HG02981 (cell line): ENCODE measurements at regions not wholly inside any gene's neighbourhood (a gene's known extent, or its start where the extent isn't known, plus 50 kb on each side); places are given as distances from the start of the nearest gene placed in this dataset.
"Not testable (repeated sequence)": the region's sequence is repeated elsewhere in the genome, so short reads cannot be mapped to it uniquely, and the experiment has no call there.

Experiments used
- ATAC-seq: cut with Tn5 transposase; IDR thresholded peaks from one replicate; pipeline ENCODE4 v1.9.1; 2021; ENCODE audit warnings: mild to moderate bottlenecking, moderate library complexity; ENCODE audit not compliant: unreplicated experiment

DNA sequence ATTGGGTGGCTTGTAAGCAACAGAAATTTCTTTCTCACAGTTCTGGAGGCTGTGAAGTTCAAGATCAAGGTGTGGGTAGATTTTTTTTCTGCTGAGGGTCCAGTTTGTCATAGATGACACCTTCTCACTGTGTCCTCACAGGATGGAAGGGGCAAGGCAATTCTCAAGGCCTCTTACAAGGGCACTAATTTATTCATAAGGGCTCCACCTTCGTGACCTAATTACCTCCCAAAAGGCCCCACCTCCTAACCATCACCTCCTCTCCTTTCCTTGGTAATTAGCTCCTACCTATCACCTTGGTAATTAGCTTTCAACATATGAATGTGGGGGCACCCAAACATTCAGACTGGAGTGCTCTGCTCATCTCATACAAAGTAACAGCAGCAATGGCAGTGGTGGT, 92.3 kb upstream of the CD44 start:
- ATAC-seq: no peak

- no peak for ATAC-seq
These were observed 91.8 kb upstream of the CD44 start for GRCh38 chr11:35047179-35047578.

GRCh38 chr11:35047769-35048168, 91.2 kb upstream of the CD44 start:
- ATAC-seq: no peak

- ATAC-seq: not testable (repeated sequence)
These were observed 90.6 kb upstream of the CD44 start for GRCh38 chr11:35048346-35048745.

DNA sequence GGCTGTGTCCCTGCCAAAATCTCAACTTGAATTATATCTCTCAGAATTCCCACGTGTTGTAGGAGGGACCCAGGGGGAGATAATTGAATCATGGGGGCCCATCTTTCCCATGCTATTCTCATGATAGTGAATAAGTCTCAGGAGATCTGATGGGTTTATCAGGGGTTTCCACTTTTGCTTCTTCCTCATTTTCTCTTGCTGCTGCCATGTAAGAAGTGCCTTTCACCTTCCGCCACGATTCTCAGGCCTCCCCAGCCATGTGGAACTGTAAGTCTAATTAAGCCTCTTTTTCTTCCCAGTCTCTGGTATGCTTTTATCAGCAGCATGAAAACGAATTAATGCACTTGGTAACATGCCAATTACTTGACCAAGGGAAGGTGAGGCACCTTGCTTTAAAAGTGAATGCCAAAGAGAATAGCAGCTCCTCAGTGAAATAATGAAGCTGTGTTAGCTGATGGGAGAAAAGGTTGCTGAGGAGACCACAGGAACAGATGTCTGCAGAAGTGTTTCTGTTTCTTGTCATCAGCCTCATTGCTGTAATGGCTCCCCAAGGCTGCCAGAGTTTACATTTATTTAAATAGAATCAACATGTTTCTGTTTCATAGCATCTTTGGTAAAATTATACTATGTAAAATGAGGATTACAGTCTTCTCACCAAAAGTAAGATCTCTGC, 89.0 kb upstream of the CD44 start:
- ATAC-seq: no peak

DNA sequence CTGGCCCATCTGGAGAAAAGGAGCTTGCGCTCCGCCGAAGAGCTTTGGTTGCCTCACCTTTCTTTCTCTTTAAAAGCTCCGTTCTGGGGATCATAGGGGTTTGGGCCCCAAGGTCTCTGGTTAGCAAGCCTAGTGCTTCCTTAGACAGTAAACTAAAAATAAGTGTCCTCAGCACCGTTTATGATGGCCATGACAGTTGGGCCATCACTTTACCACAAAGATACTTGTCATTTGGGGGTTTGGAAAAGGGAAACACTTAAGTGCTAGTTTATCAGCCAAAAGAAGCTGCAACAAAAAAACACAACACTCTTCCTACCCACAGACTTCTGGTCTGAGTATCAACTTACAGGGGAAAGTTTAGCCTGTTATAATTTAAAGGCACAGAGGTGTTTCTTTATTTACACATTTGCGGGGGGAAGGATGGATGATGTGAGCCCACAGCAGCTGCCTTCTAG, 88.4 kb upstream of the CD44 start:
- ATAC-seq: no peak

GRCh38 chr11:35056391-35057093, 82.4 kb upstream of the CD44 start:
- no peak for ATAC-seq

GRCh38 chr11:35057926-35058668, 80.9 kb upstream of the CD44 start:
- no peak for ATAC-seq

GRCh38 chr11:35058669-35059434, 80.1 kb upstream of the CD44 start:
- no peak for ATAC-seq

GRCh38 chr11:35061516-35062440, 77.2 kb upstream of the CD44 start:
- ATAC-seq: no peak

DNA sequence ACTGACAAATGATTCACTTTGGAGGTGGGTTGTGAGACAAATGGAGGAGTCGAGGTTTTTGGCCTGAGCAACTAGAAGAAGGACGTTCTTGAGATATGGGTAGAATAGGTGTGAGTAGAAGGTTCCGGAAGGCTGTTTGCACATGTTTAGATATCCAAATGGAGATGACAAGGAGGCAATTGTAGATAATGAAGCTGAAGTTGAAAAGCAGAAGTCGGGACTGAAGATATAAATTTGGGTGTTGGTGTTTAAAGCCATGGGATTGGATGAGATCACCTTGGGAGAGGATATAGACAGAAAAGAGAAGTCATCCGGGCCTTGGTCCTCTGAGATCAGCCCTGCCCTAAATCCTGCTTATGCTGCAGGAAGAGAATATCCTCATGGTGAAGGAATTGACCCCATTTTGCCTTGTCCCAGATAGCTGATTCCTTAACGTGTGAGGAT, 75.5 kb upstream of the CD44 start:
- no peak for ATAC-seq

GRCh38 chr11:35064114-35064800, 74.7 kb upstream of the CD44 start:
- ATAC-seq: no peak

DNA sequence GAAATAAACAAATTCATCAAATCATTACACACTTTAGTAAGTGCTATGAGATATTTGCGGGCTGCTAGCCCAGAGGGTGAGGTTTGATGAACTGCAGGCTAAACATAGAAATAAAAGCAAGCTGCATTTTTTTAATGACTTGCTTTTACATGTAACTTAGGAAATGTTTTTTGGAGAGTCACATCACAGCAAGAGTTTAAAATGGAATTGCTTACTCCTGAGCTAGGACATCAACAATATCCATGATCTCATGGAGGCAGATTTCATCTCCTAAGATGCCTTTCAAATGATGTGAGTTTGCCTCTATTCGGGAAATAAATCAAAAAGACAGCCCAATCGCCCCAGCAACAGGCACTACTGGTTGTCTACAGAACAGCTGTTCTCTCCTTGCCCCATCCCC, 73.4 kb upstream of the CD44 start:
- ATAC-seq: no peak

- ATAC-seq: no peak
These were observed 72.9 kb upstream of the CD44 start for GRCh38 chr11:35066030-35066429.

- peak; percentile 85 for ATAC-seq
These were observed 72.1 kb upstream of the CD44 start for GRCh38 chr11:35066783-35067423.

GRCh38 chr11:35071722-35072121, 67.2 kb upstream of the CD44 start:
- no peak for ATAC-seq

- no peak for ATAC-seq
These were observed 65.1 kb upstream of the CD44 start for GRCh38 chr11:35073691-35074419.
